MG63 (cell line): ENCODE measurements at regions not wholly inside any gene's neighbourhood (a gene's known extent, or its start where the extent isn't known, plus 50 kb on each side); places are given as distances from the start of the nearest gene placed in this dataset.
"Not testable (repeated sequence)": the region's sequence is repeated elsewhere in the genome, so short reads cannot be mapped to it uniquely, and the experiment has no call there.

Experiments
- DNase-seq: peaks from one replicate; pipeline ENCODE4 v3.0.0-alpha.2; 2020
- H3K27me3 ChIP-seq: fragments of 250-450 bp; sonication (Bioruptor Pico); 2 replicates; pipeline ENCODE4 v1.5.1; 2020; ENCODE audit warnings: mild to moderate bottlenecking, moderate library complexity
- H3K36me3 ChIP-seq: fragments of 250-450 bp; sonication (Bioruptor Pico); 2 replicates; pipeline ENCODE4 v1.5.1; 2020; ENCODE audit warnings: mild to moderate bottlenecking, moderate library complexity
- H3K4me3 ChIP-seq: fragments of 250-450 bp; sonication (Bioruptor Pico); 2 replicates; pipeline ENCODE4 v1.5.1; 2020; ENCODE audit warnings: mild to moderate bottlenecking, moderate library complexity
- H3K9me3 ChIP-seq: fragments of 250-450 bp; sonication (Bioruptor Pico); 2 replicates; pipeline ENCODE4 v1.5.1; 2020; ENCODE audit warnings: mild to moderate bottlenecking, moderate library complexity

DNA sequence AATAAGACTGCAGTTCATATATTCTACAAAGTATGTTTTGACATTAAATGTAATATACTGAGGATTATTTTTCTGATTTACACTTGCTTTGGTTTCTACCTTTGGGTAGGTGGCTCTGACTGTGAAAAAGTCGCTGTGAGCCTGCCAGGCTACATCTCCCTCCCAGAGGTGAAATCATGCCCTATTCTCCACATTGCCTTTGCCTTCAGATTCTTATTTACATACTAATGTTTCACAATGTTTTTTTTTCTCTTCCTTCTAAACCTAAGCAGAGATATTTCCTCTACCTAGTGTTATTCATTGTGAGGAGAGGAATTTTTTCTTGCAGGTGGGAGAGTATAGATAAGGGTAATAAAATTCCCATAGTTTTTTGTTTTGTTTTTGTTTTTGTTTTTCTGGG, 111.5 kb upstream of the ANTXRL start:
- Histone ChIP-seq H3K36me3 (no peaks in the 10 kb centered on the region), H3K9me3 (no peaks in the 10 kb centered on the region), H3K4me3 (no peak overlapping the region), H3K27me3 (no peaks in the 10 kb centered on the region)
- DNase-seq = no peak

DNA sequence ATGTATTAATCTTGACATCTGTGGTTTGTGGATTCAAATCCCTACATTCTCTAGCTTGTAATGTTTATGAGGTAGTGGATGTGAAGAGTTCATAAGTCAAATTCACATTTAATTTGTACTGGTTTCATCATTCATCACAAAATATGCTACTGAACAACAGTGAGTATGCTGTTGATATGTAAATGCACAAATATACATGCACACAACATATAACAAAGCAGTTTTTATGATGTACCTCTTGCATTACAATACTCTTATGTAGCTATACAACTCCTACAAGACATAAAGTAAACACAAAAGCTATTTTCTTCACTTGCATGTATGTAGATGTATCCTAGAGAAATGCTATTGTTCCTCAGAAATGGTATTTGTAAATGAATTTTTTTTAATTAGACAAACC, 111.0 kb upstream of the ANTXRL start:
- Histone ChIP-seq H3K36me3 (no peaks in the 10 kb centered on the region), H3K9me3 (no peaks in the 10 kb centered on the region), H3K27me3 (no peaks in the 10 kb centered on the region), H3K4me3 (no peak overlapping the region)
- DNase-seq = no peak

DNA sequence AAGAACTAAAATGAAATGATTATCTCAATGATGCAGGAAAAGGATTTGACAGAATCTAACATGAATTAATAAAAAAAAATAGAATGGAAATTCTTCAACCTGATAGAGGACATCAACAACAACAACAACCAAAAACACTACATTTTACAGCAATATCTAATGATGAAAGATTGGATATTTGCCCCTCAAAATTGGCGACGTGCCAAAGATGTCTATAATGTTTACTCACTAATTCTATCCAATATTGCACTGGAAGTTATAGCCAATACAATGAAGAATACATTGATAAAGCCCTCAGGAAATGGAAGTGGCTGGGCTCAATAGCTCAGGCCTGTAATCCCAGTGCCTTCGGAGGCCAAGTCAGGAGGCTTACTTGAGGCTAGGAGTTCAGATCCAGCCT, 99.4 kb upstream of the ANTXRL start:
- DNase-seq, H3K27me3 ChIP-seq, H3K9me3 ChIP-seq, H3K4me3 ChIP-seq, H3K36me3 ChIP-seq: not testable (repeated sequence)

DNA sequence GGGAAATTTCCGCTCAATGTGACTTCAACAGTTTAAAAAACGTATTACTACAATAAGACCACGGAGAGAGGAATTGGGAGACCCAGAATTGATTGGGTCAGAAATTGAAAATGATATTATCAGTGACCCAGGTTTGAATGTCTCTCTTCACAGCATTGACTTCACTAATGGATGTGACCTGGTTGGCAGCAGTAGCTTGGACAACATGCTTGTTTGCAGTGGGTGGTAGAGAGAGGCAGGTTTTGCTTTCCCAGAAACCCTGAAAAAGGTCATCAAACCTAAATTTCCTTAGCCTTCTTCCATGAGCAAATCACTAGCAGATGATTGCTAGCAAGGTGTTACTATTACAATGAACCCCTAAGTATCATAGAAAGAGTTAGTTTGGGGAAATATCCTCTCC, 89.7 kb upstream of the ANTXRL start:
- no peaks in the 10 kb centered on the region for H3K9me3 ChIP-seq
- DNase-seq = no peak
- H3K4me3 ChIP-seq = no peak overlapping the region
- H3K36me3 ChIP-seq = no peaks in the 10 kb centered on the region
- no peaks in the 10 kb centered on the region for H3K27me3 ChIP-seq

DNA sequence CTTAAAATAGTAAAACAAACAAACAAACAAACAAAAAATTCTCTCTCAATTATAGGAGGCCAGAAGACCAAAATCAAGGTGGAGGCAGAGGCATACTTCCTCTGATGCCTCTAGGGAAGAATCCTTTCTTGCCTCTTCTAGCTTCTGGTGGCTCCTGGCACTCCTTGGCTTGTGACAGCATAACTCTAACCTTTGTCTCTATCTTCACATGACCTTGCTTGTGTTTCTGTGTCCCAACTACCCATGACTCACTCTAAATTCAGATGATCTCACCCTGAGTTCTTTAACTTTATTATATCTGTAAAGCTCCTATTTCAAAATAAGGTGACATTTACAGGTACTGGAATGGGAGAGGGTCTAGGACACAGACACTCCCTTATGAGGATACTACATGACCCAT, 88.3 kb upstream of the ANTXRL start:
- Histone ChIP-seq H3K9me3 (no peaks in the 10 kb centered on the region), H3K27me3 (no peaks in the 10 kb centered on the region), H3K36me3 (no peaks in the 10 kb centered on the region), H3K4me3 (no peak overlapping the region)
- DNase-seq = no peak

DNA sequence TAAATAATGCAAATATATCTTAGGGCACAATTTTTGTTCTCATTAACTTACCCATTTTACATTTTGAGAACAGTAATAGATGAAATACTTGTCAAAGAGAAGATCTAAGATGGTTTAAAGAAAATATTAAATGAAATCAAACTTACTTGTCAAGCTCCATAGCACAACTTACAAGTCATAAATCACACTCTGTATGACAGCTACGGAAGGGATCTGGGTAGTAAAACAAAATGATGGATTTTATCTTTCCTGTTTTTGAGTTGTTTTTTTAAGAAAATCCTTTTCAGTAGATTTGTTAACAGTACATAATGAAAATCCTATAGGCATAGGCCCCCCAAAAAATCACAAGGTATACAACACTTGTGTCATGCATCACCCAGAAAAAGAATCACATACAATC, 84.4 kb upstream of the ANTXRL start:
- not testable (repeated sequence) for H3K4me3 ChIP-seq, DNase-seq, H3K36me3 ChIP-seq, H3K9me3 ChIP-seq, H3K27me3 ChIP-seq

DNA sequence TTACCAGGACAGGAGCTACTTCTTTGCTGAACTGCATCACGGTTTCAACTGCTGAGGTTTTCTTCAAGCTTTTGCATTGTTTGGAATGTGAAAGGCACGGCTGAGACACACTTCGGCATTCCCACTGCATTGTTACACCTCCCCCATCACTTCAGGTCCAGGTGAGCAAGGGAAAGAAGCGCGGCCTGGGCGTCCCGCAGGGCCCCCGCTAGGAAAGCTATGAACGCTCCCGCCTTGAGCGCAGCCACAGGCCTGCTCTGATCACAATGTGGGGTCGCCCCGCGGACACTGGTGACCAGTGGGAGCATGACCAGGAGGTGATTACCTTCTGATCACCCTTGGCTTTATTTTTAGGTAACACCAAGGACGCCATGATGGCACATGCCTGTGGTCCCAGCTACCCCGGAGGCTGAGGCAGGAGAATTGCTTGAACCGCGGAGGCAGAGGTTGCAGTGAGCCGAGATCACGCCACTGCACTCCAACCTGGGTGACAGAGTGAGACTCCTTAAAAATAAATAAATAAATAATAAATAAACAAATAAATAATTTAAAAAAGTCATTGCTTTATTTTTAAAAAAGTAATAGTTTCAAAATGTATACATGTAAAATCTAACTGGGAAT, 82.2 kb upstream of the ANTXRL start:
- DNase-seq, H3K36me3 ChIP-seq, H3K27me3 ChIP-seq, H3K4me3 ChIP-seq, H3K9me3 ChIP-seq: not testable (repeated sequence)

DNA sequence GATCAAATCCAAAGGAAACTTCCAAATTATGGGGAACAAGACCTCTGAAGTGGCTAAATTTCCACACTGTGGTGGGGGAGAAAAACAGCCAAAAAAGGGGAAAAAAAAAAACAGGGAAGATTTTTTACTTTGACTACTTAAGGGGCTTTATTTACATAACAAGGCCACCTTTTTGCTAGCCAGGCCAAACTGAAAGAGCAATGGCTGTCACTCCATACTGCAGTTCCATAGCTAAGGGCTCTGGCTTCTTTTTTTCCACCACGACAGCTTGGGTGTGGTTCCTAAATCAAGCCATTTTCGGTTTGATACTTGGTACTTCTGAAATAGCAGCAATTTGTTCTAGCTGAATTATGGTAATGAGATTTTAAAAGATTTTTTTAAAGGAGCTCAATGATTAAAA, 76.4 kb upstream of the ANTXRL start:
- DNase-seq, H3K9me3 ChIP-seq, H3K4me3 ChIP-seq, H3K36me3 ChIP-seq, H3K27me3 ChIP-seq: not testable (repeated sequence)

DNA sequence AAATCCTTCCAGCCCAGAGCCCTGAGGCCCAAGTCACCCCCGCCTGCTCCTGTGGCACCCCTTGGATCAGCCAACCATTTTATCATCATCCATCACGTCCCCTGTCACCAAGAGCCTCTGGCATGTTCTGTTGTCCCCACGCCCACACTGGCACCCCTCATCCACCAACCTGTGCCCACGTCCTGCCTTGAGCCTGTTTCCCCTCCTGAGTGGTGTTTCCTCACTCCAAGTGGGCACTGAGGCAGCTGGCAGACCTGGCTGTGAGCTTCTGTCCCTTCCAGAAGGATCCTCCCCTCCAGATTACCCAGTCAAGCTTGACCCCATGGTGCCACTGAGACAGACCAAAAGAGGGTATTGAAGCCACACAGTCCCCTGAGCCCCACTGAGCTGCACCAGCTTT, 71.4 kb upstream of the ANTXRL start:
- no peak for DNase-seq
- no peaks in the 10 kb centered on the region for H3K27me3 ChIP-seq
- H3K36me3 ChIP-seq = no peaks in the 10 kb centered on the region
- no peaks in the 10 kb centered on the region for H3K9me3 ChIP-seq
- H3K4me3 ChIP-seq = no peak overlapping the region

DNA sequence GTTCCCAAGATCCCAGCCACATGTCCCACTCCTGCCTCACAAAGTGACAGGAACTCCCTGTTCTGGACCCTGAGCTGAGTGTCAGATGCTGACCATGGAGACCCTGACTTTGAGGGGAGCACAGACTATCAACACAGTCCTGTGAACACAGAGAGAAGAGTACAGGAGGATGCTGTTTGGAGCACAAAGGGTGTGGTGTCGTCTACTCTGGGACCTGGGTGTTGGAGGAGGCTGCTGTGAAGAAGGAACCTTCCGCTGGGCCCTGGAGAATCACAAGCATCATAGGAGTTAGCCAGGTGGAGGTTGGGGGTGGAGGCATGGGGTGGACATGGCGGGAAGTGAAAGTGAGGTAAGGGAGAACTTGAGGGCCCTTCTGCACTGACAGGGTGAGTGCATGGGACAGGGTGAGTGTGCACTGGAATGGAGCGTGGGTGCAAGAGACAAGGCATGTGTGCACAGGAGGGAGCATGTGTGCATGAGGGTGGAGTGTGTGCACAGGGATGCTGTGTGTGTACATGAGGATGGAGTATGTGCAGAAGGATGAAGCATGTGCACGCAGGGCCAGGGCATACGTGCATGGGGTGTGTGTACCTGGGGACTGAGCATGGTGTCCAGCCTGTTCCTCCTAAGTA, 70.7 kb upstream of the ANTXRL start:
- H3K9me3 ChIP-seq = no peaks in the 10 kb centered on the region
- no peak for DNase-seq
- H3K4me3 ChIP-seq = no peak overlapping the region

DNA sequence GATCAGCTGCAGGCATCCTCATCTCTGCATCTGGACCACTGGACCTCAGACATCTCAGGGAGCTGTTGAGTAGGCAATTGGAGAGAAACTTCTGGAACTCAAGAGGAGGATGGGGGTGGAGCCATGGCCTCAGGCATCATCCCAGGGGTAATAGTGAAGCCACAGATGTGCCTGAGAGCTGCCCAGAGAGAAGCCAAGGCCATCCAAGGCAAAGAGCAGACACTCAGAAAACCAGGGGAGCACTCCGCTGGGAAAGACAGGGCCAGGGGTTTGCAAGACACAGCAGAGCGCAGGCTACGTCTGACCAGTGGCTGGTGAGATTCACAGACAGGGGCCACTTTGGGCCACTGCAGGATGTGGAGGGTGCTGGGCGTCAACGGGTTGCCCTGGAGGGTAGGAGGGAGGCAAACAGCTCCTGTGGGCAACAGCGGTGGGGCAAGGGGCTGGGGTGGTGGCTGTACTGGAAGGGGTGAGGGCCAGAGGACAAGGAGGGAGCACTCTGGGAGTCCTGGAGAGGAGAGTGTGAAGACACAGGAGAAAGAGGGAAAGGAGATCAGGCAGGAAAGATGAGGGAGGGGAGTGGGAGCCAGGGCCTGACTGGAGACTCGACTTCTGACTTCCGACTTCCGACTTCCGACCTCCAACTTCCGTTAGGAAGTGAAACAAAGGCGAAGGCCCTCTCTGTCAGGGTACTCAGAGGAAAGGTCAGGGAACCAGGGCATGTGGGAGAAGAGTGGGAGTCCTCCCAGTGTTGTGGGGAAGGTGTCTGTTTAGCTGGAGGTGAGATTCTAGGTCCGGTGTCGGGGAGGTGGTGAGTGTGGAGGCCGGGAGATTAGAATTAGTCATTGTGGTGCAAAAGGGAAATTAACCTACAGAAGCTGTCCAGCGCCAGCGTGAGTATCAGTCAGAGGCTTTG, 69.7 kb upstream of the ANTXRL start:
- H3K4me3 ChIP-seq = no peak overlapping the region
- no peaks in the 10 kb centered on the region for H3K27me3 ChIP-seq
- H3K36me3 ChIP-seq = no peaks in the 10 kb centered on the region
- H3K9me3 ChIP-seq = no peaks in the 10 kb centered on the region
- no peak for DNase-seq

More for the DNA sequence above, 70.7 kb upstream of the ANTXRL start:
- H3K27me3 ChIP-seq = no peaks in the 10 kb centered on the region
- H3K36me3 ChIP-seq = no peaks in the 10 kb centered on the region

DNA sequence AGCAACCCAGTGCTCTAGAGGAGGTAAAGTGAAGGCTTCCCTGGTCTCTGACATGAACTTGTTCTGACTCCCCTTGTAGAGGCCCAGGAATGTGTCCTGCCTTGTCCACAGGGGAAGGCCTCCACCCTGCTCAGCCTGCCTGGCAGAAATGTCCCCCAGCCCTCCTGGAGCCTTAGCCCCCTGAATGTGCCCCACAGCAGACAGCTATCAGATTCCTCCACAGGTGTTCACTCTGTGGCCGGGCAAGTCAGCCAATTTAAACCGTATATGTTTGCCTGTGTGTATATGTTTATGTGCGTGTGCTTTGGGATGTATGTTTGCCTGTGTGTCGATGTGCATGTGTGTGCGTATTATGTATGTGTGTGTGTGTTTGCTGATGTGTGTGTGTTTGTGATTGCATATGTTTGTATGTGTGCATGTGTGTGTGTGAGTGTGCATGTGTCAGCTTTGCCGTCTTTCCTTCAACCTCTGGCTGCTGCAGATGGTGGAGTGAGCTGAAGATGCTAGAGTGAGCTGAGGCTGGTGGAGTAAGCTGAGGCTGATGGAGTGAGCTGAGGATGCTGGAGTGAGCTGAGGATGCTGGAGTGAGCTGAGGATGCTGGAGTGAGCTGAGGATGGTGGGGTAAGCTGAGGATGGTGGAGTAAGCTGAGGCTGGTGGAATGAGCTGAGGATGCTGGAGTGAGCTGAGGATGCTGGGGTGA, 68.9 kb upstream of the ANTXRL start:
- Histone ChIP-seq H3K4me3 (no peak overlapping the region), H3K36me3 (no peaks in the 10 kb centered on the region), H3K9me3 (no peaks in the 10 kb centered on the region), H3K27me3 (no peaks in the 10 kb centered on the region)
- no peak for DNase-seq

DNA sequence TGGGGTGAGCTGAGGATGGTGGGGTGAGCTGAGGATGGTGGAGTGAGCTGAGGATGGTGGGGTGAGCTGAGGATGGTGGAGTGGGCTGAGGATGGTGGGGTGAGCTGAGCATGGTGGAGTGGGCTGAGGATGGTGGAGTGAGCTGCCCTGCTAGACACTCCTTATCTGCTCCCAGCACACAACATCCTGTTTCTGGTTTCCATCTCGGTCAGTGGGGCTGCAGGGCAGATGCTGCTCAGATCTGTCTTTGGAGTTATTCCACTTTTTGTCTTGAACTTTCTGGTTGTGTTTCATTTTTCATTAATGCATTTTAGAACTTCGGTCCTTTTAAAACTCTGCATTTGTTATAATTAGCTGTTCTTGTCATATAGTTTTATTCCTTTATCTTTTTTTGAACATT, 67.9 kb upstream of the ANTXRL start:
- H3K4me3 ChIP-seq = no peak overlapping the region
- no peaks in the 10 kb centered on the region for H3K36me3 ChIP-seq
- DNase-seq = no peak
- no peaks in the 10 kb centered on the region for H3K27me3 ChIP-seq
- H3K9me3 ChIP-seq = no peaks in the 10 kb centered on the region

DNA sequence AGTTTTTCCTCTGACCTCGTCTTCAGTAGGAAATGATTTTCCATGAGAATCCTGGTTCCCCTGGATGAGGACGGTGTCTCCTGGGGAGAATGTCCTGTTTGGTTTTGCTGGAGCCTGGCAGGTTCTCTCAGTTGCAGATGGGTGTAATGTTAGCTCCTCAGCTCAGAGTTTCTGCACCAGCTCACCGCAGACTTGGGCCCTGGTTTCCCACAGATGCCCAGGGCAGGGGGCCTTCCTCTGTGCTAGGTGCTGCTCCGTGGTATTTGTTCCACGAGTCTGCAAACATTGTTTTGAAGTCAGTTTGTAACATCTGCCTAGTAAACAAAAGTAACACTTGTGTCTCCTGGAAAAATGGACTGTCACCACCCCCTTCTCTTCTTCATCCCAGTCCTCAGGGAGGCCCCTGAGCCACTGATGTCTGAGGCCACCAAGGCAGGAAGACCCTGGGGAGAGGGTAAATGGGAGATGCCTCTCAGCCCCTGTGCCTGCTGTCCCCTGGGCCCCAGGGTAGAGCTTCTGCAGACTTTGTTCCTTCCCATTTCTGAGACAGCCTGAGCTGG, 67.3 kb upstream of the ANTXRL start:
- H3K36me3 ChIP-seq, H3K27me3 ChIP-seq, H3K4me3 ChIP-seq, DNase-seq, H3K9me3 ChIP-seq: not testable (repeated sequence)

DNA sequence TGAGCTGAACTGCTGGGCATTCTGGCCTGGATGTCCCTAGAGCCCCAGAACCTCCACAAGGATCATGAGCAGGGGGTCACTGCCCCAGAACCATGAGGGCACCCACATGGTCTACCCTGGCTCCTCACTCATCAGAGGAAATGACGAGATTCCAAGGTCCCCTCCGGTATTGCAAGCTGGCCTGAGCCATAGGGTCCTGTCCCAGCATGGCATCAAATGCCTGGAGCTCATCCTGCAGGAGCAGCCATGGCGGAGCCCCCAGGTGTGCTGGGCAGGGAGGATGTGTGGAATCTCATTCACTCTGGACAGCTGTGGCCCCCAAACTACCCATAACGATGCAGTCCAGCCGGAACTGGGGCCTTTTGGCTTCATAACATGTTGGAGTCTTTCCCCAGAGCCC, 66.6 kb upstream of the ANTXRL start:
- H3K9me3 ChIP-seq = no peaks in the 10 kb centered on the region
- DNase-seq = no peak
- no peaks in the 10 kb centered on the region for H3K36me3 ChIP-seq
- H3K4me3 ChIP-seq = no peak overlapping the region
- H3K27me3 ChIP-seq = no peaks in the 10 kb centered on the region

DNA sequence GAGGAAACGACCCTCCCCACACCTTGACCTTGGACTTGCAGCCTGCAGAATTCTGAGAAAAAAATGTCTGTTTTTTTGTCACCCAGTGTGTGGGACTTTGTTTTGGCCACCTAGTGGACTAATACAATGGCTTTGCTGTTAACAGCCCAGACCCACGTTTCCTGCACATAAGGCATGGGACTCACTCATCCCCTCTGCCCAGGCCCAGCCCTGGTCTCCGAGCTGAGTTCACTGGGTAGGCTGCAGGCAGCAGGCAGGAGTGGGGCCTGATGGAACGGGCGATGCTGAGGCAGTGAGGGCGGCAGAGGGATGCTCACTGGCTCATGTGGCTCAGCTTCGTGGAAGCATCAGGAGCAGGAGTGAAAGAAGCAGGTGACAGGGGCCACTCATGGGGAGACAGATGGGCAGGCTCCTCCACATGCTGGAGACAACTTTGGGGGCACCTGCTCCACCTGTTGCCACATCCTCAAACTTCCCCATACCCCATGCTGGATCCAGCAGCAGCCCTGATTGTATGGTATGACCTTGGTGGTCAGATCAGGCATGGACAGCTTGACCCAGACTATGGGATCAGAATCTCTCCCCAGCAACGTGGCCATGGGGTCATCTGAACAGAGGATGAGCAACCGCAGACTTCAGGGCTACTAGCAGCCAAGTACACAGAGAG, 65.8 kb upstream of the ANTXRL start:
- no peaks in the 10 kb centered on the region for H3K36me3 ChIP-seq
- H3K9me3 ChIP-seq = no peaks in the 10 kb centered on the region
- no peak overlapping the region for H3K4me3 ChIP-seq
- H3K27me3 ChIP-seq = no peaks in the 10 kb centered on the region
- no peak for DNase-seq
